GM12892 (cell line): ENCODE measurements at regions not wholly inside any gene's neighbourhood (a gene's known extent, or its start where the extent isn't known, plus 50 kb on each side); places are given as distances from the start of the nearest gene placed in this dataset.

Source experiments
- POLR2A ChIP-seq: IDR thresholded peaks from 2 replicates; pipeline ENCODE4 v1.6.1; 2011; ENCODE audit warnings: low read depth, low read length, control low read depth
- POLR2AphosphoS5 ChIP-seq: IDR thresholded peaks from 2 replicates; pipeline ENCODE4 v1.6.1; 2011; ENCODE audit warnings: low read depth, low read length, control low read depth
- TAF1 ChIP-seq: IDR thresholded peaks from 2 replicates; pipeline ENCODE4 v1.6.1; 2011; ENCODE audit warnings: low read depth, mild to moderate bottlenecking, control low read depth, low read length, borderline replicate concordance

GRCh38 chr18:39591649-39592048 lies 2026.1 kb upstream of the CELF4 start:
- no peak for TF ChIP-seq POLR2A
- no peak for TF ChIP-seq POLR2AphosphoS5
- TF ChIP-seq TAF1, result no peak
